Breast epithelium (tissue), 3 donors: ENCODE measurements at regions not wholly inside any gene's neighbourhood (a gene's known extent, or its start where the extent isn't known, plus 50 kb on each side); places are given as distances from the start of the nearest gene placed in this dataset.

ENCODE experiments used
- CTCF ChIP-seq, 3 donors: fragments of 450-650 bp; IDR thresholded peaks; one replicate each; pipeline ENCODE4 v1.5.1; 2016 to 2017; ENCODE audit warnings: antibody characterized with exemption in 3 of 3, mild to moderate bottlenecking in 3 of 3, moderate library complexity in 3 of 3
- POLR2A ChIP-seq: fragments of 450-650 bp; IDR thresholded peaks from one replicate; pipeline ENCODE4 v1.6.1; 2016; ENCODE audit warnings: antibody characterized with exemption, mild to moderate bottlenecking, moderate library complexity
- POLR2AphosphoS5 ChIP-seq, 3 donors: sonication (generic); formaldehyde crosslinking; IDR thresholded peaks; one replicate each; pipeline ENCODE4 v1.6.1; 2017; ENCODE audit warnings: antibody characterized with exemption in 3 of 3

- no peak for TF ChIP-seq POLR2AphosphoS5 (IDR thresholded peaks at IDR 0.05)
- TF ChIP-seq CTCF (IDR thresholded peaks at IDR 0.05), result no peak
- no peak for TF ChIP-seq POLR2A
Observed at GRCh38 chr14:48536318-48536717, 860.9 kb upstream of the MDGA2 start.
